ENCODE measurements at regions not wholly inside any gene's neighbourhood (a gene's known extent, or its start where the extent isn't known, plus 50 kb on each side); places are given as distances from the start of the nearest gene placed in this dataset.

DNA sequence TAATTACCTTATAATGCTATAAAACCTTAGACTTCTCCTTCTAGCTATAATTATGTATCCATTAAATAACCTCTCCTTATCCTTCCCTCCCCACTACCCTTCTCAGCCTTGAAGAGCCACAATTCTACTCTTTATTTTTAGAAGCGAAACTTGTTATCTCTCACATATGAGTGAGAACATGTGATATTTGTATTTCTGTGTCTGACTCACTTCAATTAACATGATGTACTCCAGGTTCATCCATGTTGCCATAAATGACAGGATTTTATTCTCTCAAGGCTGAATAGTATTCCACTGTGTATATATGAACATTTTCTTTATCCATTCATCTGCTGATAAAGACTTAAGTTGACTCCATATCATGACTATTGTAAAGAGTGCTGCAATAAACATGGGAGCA is 485.6 kb downstream of the FLRT2 start:
- no peak for DNase-seq

DNA sequence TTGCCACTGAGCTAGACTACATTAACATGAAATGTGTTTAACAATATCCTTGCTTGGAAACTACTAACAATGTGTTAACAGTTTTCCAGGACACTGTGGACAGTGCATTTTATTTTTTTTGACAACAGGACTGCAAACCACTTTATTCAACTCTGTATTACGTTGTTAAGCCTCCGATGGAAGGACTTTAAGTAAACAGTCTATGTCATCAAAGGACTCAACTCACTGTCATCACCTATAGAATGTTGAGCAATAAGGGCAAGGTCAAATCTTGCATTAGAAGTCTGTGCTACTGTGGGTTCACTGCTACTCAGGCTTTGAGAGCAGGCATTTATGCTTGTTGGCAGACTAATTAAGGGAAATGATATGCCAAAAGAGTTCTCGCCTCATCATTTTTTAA is 483.7 kb downstream of the FLRT2 start:
- DNase-seq, result no peak

DNA sequence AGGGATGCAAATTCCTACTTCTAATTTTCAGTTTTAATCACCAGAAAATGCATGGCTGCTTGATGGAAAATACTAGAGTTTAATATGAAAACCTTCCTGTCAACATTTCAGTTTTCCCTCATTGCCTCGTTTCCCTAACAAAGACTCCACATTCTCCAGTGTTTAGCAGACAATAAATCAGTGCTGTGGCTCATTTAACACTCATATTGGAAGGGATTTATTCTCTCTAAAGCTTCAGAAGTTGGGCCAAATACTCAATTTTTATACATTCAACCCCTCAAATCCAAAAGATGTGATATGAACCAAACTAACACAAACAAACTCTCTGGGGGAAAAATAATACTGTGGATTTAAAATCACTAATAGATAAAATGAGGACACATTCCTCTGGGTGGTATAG is 482.5 kb downstream of the FLRT2 start:
- DNase-seq, result no peak

DNA sequence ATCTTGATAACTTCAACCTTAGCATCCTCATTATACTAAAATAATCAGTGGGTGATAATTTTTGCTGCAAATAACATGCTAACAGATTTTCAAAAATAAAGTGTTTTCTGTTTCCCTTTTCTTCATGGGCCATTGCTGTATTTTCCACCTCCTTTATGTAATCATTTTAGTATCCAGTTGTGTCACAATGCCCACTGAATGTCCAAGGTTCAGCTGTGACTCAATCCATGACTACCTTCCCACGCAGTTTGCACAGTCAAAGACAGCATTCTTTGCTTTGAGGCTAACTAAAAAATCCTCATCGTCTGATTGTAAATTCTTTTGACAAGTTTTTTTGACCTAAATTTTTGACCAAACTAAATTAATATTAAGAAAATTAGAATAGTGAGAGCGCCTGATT is 474.1 kb downstream of the FLRT2 start:
- no peak for DNase-seq

DNA sequence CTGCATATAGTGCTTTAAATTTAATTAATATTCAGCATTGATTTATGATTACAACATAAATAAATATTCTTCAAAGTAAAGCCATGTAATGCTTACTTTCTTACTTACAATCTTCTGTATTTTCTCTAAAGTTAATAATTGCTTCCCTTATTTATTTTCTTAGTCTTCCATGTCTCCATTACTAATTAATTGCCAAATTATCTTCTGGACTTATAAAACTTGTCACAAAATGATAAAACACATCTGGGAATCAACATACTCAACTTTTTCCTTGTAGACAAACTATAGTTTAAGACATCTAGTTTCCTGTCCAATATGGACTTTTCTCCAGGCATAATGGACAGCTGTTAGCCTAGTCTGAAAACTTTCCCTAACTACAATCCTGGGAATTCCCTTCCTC is 466.6 kb downstream of the FLRT2 start:
- DNase-seq, result no peak

DNA sequence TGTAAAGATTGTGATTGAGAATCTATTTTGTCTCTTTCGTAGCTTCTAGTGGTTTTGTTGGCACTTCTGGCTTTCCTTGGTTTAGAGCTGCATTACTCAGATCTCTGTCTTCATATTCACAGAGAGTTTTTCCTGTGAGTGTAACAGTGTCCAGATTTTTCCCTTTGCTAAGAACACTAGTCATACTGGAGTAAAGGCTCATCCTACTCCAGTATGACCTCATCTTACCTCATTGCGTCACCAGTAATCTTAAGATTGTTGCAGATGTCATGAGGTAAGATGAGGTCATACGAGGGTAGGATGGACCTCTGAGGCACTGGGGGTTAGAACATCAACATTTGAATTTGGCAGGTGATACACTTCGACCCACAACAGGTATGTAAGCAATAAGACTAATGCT is 461.2 kb downstream of the FLRT2 start:
- DNase-seq, result no peak

DNA sequence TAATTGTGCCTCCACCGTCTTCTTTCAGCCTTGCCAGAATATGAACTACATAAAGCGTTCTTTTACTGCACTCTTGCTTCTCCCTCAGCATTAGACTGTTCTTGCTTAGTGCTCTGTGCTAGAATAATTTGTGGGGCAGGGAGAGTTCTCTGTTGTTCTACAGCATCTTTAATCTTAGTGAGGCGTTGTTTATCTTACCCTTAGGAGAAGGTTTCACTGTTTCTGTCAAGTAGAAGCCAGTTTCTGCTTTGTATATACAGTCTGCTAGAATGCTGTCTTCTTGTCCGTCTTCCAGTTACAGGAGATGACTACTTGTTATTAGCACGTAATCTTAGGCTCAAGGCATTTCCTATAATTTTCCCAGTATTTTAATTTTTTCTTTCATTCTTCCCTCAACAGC is 458.0 kb downstream of the FLRT2 start:
- DNase-seq, result no peak

DNA sequence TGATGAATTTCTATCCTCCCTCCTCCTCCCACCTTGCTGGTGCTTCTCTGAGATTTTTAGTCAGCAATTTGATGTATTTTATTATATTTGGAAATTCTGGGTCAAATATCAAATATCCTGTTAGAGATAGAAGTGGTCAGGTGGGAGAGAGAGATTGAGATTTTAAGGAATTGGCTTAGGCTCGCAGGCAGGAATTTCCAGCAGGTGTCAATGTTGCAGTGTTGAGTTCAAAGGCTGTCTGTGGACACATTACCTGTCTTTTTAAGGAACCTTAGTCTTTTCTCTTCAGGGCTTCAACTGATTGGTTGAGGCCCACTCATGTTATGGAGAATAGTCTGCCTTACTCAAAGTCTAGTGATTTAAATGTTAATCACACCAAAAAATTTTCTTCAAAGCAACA is 457.3 kb downstream of the FLRT2 start:
- DNase-seq, result no peak

DNA sequence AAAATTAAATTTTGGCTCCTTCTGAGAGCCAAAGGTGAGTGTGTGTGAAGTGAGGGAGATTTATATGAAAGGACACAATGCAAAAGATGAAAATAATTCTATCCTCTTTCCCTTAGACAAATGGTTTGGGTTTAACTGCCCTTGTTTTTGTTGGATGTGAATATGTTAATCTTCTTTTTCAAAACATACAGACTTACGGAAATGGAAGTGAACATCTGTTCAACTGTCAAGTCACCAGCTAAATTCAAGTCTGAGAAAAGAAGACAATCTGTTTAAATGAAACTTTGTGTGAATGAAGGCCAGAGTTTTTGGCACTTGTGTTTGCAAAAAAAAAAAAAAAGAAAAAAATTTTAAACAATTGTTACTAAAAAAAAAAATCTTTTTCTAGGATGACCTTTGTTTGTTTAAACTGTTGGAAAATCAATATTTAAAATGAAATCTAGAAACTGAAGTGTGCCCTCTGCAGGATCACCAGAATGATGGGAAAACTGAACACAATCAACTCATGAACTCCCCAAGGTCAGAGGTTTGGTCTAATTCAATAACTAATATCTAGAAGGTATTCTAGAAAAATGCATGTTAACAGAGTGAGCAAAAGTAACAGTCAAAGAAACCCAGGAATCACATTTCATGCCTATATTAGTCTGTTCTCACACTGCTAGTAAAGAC is 448.8 kb downstream of the FLRT2 start:
- DNase-seq, result no peak

DNA sequence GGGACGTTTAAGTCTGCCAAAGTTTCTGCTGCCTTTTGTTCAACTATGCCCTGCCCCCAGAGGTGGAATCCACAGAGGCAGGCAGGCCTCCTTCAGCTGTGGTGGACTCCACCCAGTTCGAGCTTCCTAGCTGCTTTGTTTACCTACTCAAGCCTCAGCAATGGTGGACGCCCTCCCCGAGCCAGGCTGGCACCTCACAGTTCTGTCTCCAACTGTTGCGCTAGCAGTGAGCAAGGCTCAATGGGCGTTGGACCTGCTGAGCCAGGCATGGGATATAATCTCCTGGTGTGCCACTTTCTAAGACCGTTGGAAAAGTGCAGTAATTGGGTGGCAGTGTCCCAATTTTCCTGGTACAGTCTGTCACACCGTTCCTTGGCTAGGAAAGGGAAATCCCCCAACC is 444.7 kb downstream of the FLRT2 start:
- no peak for DNase-seq

DNA sequence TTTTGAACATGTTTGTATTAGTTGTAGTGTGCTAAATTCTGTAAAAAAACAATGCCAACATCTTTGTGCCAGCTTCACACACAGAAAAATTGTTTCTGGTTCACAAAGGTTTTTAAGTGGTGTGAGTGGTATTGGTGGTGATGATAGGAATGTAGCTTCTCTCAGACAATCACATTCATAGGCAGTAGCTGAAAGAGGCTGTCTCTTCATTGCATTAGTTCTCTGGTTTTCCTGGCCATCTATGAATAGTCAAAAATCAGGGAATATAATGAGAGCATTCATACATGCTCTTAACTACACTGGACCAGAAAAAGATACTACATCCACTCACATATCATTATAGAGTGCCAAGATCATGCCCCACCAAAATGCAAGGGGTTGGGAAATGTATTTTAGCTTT is 433.5 kb downstream of the FLRT2 start:
- no peak for DNase-seq

DNA sequence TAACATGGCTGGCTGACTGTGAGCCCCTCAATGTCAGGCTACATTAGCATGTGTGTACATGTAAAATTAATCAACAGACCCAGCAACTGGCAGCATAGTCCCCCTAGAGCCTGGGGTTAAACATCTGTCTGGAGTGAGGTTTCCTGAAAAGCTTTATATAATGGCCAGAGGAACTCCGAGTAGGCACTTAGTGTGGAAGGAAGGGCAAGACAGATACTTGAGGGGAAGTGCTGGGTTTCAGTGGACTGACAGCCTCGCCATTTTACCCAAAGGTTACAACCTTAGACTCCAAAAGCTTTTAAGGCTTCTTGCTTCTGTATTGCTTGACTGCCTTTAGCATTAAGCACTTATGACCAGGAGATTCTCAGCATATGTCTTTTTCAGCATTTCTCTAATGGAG is 430.8 kb downstream of the FLRT2 start:
- DNase-seq, result peak in 1 of 2 donors; percentile 10

DNA sequence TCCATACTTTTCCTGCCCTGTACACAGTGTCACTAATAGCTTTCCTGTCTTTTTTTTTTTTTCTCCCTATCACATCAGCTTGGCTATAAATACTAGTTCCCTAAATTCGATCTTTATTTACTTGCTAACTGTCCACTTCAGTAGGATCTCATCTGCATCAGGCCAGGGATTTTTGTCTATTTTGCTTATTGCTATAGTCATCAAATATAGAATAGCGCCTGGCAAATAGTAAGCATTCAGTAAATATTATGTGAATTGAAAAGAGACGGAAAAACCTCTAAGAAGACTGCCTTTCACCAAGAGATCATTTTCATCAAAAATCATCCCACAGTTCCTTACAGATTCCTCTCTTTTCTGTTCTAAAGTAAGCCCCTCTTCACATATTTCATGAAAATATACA is 429.1 kb downstream of the FLRT2 start:
- DNase-seq, result no peak

DNA sequence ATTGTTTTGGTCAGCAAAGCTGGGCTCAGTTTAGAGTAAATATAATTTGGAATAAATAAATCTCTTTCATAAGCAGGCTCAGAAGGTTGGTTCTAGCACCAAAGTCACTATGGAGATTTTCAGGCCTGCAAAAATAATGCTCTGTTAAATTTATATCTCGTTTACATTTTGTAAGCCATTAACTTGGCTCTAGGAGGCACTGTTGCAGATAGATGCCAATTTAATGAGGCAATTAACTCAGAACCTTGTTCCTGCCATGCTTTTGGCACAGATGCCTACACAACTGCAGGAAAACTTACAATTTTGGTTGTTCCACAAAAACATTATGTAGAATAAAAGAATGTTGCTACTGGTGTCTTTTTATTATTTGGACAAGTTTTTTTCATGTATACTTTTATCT is 428.1 kb downstream of the FLRT2 start:
- no peak for DNase-seq

DNA sequence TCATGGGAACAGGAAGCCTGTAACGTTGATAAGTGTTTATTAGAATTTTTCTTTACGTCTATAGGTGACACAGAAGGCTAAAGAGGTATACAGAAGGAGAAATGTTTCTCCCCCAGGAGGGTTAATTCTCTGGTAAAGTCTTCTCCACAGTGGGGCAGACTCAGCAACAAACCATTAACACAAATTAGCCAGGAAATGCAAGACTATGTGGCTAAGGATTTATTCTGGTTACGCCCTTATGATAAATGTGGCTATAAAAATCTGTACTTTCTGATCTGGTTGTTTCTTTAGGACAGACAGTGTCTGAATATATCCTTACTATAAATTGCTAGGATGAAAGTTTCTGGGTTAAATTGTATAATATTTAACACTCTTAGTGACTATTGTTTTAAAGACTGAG is 423.3 kb downstream of the FLRT2 start:
- DNase-seq, result no peak

DNA sequence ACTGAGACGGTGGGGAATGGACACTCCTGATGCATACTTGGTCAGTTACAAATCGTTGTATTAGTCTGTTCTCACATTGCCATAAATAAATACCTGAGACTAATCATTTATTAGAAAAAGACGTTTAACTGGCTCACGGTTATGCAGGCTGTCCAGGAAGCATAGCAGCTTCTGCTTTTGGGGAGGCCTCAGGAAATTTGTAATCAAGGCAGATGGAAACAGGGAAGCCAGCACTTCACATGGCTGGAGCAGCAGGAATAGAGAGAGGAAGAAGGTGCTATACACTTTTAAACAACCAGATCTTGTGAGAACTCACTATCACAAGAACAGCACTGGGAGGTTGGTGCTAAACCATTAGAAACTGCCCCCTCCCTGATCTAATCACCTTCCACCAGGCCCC is 418.2 kb downstream of the FLRT2 start:
- peak in 1 of 2 donors; percentile 9 for DNase-seq

DNA sequence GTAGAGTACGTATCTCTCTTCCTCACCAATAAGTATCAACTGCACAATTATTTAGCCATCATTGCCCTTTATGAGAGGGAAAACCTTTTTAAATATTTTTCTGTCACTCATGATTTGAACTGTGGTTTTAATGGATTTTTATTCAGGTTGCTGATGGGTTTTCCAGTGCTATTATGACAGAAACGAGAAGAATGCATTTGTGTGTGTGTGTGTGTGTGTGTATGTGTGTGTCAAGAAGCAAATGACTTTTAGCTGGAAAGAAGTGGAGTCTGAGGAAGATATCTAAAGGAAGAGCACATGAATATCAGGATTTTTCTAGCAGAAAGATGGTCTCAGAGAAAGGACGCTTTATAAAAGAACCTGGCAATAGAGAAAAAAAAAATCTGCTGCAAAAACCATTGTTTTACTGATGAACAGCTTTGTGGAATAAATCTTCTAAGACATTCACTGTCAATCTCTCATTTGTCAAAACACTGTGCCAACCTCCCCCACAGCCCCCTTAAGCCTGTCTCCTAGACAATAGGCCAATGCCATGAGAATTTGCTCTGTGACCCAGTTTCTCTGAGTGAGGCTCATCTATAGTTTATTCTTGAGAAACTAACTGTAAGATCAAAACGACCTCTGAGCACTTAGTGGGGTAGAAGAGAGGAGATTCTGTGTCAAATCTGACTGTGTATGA is 417.7 kb downstream of the FLRT2 start:
- DNase-seq, result no peak

DNA sequence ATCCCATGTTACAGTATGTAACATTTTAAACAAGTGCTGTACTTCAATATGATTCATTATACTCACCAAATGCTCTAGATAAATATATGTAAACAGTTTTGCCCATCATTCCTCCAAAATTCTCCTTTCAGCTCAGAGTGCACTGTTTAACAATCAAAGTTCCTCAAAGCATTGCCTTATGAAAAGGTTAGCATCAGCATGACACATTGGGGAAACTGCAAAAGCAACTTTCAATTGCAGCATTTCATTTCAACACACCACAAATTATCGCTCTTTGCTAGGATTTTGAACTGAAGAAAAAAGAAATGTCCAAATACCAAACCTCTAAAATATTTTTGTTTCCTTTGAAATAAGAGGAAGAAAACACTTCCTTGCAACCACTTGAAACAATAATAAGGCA is 413.2 kb downstream of the FLRT2 start:
- DNase-seq, result no peak

DNA sequence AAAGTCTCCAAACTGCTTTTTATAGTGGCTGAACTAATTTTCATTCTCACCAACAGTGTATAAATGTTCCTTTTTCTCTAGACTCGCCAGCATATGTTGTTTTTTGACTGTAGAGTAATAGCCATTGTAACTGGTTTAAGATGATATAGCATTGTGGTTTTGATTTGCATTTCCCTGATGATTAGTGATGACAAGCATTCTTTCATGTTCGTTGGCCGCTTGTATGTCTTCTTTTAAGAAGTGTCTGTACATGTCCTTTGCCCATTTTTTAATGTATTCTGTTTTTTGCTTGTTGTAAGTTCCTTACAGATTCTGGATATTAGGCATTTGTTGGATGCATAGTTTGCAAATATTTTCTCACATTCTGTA is 404.9 kb downstream of the FLRT2 start:
- DNase-seq, result peak in 1 of 2 donors; percentile 42

DNA sequence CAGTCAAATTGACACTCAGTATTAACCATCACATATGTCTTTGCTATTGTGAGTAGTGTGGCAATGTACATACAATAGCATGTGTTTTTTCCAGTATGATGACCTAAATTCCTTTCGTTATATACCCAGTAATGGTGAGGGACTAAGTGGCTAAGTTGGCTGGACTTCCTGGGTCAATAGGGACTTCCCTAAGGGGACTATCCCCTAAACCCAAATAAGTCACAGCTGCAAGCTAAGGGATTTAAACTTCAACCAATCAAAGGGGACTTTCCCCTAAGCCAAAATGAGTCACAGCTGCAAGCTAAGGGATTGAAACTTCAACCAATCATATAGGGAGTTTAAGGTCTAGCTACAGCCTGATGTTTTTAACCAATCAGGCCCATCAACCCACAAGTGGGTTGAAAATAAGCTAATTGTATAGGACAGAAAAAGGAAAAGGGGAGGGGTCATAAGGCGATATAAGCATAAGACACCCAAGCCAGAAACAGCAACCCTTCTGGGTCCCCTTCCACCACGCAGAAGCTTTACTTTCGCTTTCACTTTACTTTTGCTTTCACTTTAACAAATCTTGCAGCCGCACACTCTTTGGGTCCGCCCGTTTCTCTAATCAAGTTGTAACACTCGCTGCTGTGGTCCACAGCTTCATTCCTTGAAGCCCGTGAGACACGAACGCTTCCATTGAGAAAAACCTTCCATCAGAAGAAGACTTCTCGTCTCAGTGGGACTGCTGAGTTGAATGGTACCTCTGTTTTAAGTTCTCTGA is 404.4 kb downstream of the FLRT2 start:
- peak; percentile 10 to 89 for DNase-seq

DNA sequence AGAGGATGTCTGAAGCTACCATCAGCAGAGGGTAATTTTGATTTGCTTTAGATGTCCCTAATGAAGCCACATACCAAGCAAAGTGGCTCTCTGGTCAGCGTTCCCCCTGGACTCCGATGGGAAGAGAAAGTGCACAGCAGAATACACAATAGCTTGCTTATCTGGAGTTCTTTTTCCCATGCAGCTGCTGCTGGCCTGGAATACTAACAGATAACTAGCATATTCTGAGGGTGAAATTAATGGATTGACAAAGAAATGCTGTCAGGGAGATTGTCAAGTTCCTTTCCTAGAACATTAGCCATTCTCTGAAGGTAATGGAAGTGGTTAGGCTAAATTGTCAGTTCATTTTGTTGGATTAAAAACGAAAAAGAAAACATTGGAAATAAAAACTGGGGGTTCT is 391.3 kb downstream of the FLRT2 start:
- DNase-seq, result no peak

DNA sequence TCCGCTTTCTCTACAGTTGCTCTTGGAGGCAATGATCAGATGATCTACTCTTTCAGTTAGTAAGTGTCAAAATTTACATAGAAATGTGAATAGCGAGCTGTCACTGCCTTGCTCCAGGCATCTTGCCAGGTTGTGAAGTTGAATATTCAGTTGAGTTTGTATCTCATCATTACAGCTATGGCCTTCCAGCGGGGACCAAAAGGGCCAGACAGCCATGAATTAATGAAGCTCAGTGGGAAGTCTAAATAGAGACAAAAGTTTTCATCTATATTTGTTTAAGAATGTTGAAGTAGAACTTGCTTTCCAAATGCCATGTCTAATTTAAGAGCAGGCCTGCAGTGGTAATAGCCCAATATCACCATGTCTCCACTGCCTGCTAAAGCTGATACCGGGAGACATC is 387.8 kb downstream of the FLRT2 start:
- DNase-seq, result no peak

DNA sequence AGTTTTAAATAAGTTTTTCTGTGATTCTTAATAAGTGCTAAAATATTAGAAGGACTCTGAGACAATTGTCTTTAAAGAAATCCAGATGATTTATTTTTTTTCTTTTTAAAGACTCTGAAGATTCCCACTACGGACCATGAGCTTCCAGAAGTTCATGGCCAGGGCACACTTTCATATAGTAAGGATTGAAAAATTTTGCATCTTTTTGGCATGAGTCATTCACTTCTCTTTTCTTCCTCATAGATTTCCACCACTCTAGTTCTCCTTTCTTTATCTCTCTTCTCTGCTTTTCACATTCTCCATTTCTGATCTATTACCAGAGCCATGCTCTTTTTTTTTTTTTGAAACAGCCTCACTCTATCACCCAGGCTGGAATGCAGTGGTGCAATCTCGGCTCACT is 385.8 kb downstream of the FLRT2 start:
- DNase-seq, result no peak

DNA sequence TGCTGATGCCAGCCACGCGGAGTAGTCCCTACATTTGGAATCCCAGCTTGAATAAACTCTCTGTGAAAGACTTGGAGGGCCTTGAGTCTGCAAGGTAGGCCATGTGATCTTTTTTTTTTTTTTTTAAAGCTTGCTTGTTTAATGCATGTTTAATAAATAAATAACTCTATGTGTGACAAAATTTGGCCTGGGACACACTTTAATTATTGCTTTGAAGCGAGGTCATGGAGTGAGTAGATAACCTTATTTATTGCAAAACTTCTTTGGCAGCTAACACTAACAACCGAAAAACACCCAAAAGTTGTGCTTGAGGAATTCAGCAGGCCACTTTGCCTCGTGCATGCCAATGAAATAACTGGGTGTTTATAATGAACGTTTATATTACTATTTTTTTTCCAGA is 382.2 kb downstream of the FLRT2 start:
- DNase-seq, result no peak
